HG03520 (cell line): ENCODE measurements at regions not wholly inside any gene's neighbourhood (a gene's known extent, or its start where the extent isn't known, plus 50 kb on each side); places are given as distances from the start of the nearest gene placed in this dataset.

Experiments used
- ATAC-seq: cut with Tn5 transposase; IDR thresholded peaks from one replicate; pipeline ENCODE4 v1.9.1; 2021; ENCODE audit warnings: mild to moderate bottlenecking, moderate library complexity; ENCODE audit not compliant: unreplicated experiment

DNA sequence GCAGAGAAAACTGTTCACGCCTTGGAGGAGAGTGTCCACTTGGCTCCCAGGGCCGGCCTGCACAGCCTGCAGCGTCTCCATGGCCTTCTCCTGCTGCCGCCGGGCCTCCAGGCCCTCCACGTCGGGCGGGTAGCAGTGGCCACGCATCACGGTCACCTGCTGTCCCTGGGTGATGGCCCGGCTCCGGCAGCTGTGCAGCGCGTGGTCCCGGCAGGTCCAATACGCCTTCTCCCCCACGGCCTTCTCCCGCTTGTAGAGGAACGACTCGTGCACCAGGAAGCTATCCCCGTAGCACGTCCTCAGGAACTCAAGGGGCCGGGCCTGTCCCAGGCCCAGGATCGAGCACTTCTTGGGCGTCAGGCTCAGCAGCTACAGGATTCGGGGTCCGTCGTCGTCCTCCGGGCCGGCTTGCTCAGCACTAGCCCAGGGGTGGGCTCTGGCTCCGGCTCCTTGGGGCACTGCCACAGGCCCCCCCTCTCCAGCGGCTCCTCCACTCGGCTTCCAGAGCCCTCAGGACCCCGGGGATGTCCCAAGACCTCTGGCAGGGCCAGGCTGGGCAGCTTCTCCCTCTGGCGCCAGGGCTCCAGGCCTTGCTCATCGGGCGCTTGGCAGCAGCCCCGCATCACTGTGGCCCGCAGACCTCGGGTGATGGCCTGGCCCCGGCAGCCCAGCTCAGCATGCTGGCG, 83.6 kb upstream of the FXR1 start:
- ATAC-seq = no peak

DNA sequence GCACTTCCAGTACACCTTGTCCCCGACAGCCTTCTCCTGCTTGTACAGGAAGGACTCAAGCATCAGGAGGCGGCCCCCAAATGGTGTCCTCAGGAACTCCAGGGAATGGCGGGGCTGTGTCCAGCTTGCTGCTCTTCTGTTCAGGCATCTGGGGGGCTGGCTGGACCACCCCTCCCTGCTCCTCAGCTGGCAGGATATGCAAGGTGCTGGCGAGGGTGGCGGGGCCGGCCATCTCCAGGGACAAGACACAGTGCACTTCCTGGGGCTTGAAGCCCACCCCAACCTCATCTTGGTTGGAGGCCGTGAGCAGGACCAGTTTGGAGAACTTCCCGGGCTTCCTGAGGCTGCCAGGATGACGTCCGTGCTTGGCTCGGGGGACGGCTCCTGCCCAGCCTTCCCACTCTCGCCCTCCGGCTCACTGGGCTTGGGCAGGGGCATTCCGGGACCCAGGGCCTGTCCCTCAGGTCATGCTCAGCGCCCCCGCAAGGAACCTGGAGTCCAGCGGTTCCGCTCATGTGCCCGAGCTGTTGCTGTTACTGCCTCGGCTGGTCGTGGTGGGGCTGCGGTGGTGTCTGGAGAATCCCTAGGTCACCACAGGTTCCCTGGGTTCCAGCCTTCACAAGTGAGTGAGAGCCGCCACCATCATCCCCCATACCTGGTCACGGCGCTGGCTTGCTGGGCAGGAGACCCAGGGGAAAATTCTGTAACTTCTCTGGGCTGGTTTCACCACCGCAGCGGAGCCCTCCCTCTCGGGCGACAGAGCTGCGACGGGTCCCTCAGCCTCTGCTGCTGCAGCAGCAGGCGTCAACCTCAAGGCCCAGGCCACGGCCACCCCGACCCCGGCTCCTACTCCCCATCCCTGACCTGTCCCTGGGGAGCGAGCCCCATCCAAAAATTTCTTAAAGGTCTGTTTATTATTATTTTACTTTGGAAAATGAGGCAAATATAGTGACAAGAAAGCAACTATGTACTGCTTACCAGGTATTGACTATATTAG, 82.8 kb upstream of the FXR1 start:
- no peak for ATAC-seq

DNA sequence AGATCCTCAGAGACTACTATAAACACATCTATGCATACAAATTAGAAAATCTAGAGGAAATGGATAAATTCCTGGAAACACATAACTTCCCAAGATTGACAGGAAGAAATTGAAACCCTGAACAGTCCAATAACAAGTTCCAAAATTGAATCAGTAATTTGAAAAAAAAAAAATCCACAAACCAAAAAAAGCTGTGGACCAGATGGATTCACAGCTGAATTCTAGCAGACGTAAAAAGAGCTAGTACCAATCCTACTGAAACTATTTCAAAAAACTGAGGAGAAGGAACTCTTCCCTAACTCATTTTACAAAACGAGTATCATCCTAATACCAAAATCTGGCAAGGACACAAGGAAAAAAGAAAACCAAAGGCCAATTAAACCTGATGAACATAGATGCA, 77.0 kb upstream of the FXR1 start:
- no peak for ATAC-seq

DNA sequence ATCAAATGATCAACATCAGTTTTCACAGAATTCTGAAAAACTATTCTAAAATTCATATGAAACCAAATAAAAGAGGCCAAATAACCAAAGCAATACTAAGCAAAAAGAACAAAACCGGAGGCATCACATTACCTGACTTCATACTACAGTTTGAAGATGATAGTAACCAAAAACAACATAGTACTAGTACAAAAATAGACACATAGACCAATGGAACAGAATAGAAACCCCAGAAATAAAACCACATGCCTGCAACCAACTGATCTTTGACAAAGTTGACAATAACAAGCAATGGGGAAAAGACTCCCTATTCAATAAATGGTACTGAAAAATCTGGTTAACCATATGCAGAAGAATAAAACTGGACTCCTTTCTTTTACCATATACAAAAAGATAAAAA, 75.7 kb upstream of the FXR1 start:
- ATAC-seq = no peak

DNA sequence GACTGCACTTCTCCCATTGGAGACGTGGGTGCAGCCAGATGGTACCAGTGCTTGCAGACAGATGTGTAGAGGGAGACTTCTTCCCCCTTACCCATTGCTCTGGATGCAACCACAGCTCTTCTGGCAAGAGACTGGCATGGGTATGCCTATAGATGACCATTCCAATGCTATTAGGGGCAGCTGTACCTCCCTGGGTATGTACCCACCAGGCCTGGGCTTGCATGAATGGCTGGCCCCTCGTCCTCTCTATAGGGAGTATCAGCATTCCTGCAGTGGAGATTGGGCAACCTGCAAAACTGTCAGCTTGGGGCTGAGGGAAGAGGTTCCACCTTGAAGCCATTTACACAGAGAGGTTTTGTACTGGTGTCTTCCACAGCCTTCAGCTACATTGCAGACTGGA, 57.6 kb upstream of the FXR1 start:
- no peak for ATAC-seq

DNA sequence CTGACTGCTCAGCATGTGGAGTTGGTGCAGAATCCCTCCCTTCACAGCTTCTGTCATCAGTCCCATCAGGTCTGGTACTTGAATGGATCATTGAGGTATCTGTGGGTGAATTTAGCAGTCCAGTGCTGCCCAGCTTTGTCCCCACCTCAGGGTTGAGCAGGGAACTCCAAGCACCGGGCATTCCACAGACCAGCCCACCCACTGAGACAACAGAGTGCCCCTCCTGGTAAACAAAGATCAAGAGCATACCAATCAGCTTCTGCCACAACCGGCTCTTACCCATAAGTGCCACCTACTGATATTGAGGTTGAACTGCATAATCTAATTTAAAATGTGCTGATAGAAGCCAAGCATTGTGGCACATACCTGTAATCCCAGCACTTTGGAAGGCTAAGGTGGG, 57.1 kb upstream of the FXR1 start:
- peak; percentile 56 for ATAC-seq

DNA sequence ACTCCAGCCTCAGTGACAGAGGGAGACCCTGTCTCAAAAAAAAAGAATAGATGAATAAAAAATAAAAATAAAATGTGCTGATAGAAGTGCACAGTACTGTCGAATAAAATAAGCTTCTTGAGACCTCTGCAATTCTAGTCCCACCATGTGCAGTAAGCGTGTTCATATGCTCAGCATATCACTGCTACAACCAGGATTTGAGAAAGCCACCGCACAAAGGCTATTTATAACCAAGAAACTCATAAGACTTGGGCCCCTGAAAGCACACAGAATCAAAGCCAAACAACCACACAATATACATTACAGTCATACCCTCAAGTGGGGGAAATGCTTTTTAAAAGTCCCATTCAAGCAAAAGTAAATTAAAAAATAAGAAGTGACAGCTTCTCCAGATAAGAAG, 56.5 kb upstream of the FXR1 start:
- ATAC-seq = no peak

DNA sequence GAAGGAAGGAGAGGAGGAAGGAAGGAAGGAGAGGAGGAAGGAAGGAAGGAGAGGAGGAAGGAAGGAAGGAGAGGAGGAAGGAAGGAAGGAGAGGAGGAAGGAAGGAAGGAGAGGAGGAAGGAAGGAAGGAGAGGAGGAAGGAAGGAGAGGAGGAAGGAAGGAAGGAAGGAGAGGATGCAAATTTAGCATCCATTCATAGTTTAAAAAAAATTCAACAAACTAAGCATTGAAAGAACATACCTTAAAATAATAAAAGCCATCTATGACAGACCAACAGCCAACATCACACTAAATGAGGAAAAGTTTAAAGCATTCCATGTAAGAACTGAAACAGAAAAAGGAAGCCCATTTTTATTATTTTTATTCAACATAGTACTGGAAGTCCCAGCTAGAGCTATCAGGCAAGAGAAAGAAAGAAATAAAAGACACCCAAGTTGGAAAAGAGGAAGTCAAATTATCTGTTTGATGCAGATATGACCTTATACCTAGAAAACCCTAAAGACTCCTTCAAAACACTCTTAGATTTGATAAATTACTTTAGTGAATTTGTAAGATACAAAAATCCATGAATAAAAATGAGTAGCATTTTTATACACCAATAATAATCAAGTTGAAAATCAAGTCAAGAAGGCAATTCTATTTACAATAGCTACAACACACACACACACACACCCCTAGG, 52.2 kb upstream of the FXR1 start:
- ATAC-seq = no peak
